ENCODE measurements at regions not wholly inside any gene's neighbourhood (a gene's known extent, or its start where the extent isn't known, plus 50 kb on each side); places are given as distances from the start of the nearest gene placed in this dataset.
"Not testable (repeated sequence)": the region's sequence is repeated elsewhere in the genome, so short reads cannot be mapped to it uniquely, and the experiment has no call there.

DNA sequence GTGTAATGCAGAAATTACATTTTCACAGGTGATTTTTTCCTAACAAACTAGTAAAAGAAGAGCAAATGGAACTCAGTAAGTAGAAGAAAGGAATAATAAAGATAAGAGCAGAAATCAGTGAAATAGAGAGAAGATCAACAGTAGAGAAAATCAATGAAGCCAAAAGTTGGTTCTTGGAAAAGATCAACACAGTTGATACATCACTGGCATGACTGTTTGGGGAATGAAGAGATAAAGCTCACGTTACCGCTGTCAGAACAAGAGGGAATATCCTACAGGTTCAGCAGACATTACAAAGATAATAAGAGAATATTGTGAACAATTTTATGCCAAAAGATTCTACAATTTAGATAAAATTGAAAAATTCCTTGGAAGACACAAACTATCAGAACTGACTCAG is 146.4 kb downstream of the ACTR3B start:
- DNase-seq, result no peak

DNA sequence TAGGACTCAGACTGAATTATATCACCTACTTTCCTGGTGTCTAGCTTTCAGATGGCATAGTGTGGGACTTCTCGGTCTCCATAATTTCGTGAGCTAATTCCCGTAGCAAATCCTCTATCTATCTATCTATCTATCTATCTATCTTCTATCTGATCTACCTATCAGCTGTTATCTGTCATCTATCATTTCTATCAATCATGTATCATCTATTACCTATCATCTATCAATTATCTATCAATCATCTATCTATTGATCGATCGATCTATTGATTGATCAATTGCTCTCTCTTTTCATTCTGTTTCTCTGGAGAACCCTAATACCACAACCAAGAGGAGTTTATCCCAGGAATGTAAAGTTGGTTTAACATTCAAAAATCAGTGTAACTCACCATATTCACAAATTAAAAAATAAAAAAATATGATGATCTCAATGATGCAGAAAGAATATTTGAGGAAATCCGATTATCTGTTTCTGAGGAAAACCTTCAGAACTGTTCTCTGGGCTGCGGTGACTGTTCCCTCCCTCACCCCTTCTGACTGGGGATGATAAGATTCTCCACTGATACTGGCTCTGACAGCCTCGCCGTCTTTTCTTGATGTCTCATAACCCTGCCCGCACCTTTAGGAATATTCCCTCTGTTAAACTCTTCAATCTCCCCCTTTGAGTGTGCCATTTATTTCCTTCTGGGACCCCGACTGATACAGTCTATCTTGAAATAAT is 147.7 kb downstream of the ACTR3B start:
- DNase-seq, result no peak

DNA sequence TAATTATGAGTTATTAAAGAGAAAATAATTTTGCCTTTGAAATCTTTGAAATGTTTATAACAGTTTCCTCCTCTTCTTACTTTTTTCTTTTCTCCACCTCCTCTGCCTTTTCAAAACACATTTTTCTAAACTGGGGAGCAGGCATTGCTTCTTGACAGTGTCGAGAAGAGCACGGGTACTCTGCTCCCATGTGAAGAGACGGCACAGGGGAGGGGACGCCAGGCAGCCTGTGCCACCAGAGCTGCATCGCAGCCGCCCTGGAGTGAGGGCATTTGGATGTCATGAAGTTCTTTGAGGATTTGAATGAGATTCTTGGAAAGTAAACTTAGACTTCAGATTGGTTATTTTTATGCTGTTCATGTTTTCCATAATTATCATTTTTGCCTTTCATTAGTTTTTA is 149.7 kb downstream of the ACTR3B start:
- DNase-seq, result no peak

DNA sequence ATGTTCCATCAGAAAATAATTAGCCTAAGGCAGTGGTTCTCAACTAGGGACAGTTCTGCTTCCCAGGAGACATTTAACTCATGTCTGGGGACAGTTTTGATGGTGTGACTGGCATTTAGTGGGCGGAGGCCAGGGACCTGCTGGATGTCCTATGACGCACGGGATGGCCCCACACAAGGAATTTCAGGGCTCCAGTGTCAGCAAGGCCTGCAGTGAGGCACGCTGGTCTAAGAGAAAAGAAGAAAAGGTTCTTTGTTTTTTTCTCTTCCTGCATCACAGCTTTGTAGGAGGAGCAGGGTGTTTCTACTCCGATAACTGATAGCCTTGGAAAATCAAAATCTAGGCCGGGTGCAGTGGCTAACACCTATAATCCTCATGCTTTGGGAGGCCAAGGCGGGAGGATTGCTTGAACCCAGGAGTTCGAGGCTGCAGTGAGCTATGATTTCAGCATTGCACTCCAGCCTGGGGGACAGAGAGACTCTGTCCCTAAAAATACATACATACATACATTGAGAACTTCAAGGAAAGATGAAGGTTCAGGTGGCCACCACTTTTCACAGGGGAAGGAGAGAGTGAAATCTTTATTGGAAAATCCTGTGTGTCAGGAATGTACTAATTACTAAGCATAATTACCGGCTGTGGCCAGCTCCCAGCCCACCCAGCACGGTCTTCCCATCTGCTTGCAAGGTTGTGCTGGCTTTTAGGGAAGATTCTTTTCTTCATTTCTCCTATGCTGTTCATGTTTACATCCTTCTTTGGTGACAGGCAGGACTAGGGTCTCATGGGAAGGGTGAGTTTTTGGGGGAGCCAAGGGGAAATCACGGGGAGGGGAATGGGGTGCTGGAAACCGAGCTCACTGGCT is 150.4 kb downstream of the ACTR3B start:
- DNase-seq, result no peak

DNA sequence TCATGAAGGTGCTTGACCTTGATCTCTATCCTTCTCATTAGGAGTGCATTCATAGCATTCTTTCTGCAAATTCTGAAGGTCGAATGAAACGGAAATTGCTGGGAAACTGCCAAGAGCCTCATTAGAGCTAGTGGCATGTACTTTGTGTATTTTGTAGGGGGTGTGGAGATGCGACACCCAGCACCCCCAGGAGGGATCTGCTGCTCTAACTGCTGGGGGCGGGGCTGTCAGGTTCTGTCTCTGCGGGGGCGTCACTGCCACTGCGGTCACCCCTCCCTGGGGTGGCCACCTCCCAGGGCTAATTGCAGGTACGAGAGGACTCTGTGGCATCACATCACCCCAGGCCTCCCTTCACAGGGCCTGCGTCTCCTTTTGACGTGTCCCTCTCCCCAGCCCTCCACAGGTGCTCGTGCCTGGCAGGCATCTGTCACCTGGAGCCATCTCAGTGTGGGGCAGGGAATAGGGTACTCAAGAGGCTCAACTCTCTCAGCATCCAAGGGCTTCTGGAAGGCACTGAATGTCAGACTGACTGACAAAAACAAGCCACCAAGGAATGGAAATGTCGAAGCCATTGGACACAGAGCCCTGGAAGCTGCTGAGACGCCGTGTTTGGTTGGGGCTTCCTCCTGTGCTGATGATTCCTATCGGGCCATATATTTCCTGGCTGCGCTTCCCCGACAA is 151.1 kb downstream of the ACTR3B start:
- DNase-seq, result no peak

DNA sequence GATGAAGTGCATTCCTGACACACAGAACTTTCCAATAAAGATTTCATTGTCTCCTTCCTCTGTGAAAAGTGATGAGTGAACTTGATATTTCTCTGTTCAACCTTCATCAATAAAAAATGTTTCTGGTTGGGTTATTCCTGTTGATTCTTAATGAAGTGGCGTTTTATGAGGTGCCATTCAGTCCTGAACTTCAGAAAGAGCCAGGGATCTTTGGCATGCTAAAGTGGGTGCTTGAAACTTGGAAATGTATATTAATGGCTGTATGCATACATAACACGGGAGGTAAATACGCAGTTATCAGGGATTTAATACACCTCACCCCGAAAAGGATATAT is 151.6 kb downstream of the ACTR3B start:
- no peak for DNase-seq

DNA sequence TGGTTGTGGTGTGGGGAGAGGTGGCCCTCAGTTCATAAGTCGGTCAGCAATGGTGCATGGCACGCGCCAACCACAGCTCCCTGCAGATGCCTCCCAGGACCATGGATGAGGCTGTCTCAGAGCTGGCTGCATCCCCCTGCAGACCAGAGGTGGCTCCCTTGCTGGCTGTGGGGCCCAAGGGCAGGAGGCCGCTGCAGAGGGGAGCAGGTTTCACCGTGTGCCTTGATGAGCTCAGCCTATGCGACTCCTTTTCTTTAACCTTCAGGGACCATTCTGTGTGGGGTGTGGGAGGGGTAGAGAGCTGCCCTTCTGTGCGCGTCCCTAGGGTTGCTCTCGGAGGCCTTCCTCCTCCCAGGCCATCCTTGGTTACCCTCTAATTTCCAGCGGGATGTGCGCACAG is 152.4 kb downstream of the ACTR3B start:
- DNase-seq, result no peak

DNA sequence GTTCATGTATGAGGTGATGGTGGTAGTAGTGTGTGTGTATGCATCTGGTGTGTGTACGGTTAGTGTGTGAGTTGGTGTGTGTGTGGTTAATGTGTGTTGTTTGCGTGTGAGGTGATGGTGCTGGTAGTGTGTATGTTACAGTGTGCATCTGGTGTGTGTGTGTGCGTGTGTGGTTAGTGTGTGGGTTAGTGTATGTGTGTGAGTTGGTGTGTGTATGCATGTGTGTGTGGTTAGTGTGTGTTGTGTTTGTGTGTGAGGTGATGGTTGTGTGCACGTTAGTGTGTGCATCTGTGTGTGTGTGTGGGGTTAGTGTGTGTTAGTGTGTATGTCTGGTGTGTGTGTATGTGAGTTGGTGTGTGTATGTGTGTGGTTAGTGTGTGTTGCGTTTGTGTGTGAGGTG is 153.0 kb downstream of the ACTR3B start:
- no peak for DNase-seq

DNA sequence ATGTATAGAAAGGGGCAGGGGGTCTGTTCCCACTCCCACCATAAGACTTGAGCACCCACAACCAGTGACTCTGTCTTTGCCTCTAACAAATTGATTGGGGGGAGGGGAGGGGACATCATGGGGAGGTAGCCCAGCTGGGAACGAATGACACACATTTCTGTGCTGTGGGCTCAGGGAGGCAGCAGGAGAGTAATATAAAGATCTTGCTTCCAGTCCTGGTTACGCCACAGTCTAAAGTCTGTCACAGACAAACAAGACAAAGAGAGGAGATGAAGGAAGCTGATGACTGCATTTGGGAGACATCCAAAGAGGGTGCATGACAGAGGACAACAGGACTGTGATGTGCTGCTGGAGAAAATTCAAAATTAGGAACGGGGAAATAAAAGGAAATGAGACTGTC is 153.9 kb downstream of the ACTR3B start:
- DNase-seq, result no peak

DNA sequence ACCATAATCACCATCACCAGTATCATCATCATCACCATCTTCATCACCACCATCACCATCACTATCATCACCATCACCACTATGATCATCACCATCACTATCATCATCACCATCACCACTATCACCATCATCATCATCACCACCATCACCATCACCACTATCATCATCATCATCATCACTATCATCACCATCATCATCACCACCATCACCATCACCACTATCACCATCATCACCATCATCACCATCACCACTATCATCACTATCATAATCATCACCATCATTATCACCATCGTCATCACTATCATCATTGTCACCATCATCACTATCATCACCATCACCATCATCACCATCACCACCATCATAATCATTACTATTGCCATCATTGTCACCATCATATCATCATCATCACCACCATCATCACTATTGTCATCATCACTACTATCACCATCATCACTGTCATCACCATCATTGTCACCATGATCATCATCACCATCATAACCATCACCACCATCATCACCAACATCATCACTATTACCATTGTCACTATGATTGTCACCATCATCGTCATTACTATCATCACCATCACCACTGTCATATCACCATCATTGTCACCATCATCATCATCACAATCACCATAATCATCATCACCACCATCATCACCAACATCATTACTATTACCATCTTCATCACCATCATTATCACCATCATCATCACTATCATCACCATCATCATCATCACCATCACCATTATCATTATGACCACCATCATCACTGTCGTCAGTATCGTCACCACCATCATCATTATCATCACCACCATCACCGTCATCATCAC is 154.7 kb downstream of the ACTR3B start:
- DNase-seq, result no peak

DNA sequence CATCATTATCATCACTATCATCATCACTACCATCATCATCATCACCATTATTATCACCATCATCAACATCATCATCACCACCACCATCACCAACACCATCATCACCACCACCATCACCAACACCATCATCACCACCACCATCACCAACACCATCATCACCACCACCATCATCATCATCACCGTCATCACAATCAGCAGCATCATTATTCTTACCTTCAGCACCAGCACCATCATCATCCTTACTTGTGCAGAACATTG is 155.2 kb downstream of the ACTR3B start:
- DNase-seq, result not testable (repeated sequence)

DNA sequence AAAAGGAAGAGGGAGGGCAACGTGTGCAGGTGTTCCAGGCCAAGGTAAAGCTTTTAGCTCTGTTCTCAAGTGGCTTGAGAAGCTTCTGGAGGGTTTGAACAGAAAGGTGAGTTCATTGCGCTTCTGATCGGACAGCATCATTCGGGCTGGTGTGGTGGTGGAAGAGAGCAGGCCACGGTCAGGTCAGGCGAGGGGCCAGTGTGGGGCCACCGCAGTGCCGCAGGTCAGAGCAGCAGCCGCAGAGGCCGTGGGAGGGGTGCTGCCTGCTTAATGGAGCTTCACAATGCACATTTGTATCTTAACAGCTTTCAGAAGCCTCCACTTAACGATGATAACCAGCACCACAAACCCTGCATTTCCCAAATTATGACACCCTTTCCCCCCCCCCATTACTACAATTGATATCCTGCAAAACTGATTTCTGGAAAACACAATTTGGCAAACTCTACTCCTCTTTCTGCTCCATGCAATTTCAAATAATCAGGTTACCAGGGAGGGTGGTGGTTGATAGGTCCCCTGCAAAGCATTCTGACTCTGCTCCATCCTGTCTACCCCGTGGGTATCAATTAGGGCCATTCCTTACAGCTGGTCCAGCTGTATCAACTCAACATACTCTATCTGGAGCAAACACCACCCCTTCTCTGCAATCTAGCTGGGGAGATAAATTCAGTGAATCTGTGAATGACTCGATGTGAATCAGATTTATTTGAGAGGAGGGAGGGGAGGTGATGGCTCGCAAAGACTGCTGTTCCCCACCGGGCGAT is 162.9 kb downstream of the ACTR3B start:
- no peak for DNase-seq

DNA sequence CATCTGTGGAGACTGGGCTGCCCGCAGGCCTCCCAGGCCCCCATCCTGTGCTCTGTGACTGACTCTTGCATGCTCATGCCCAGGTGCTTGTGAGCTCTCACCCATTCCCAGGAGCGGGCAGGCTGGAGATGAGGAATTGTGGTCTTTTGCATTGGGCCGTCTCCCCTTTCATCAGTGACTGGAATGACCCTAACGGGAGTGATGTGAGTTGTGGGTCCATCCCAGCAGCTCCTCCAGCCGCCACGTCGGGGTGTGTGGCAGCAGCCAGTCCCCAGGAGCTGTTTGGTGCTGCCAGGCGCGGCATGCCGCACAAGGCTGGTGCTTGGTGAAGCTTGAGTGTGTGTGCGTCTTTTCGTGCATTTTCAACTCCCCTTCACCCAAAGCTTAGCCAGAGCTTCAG is 164.2 kb downstream of the ACTR3B start:
- DNase-seq, result no peak

DNA sequence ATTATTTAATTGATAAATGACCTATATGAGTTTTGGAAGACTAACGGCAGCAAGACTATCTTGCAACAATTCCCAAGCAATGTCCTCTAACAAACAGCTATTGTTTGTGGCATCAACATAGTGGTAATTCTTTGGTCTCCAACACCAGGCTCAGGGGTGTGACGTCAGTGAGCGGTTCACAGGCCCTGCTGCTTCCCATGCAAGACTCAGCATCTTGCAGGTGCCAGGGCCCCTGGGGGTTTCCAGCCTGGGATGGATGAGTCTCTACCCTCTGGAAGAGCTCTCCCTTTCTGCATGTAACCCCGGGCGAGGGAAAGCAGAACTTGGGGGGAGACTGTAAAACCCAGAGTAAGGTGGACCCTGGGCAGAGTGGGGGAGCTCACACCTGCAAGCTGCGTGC is 164.7 kb downstream of the ACTR3B start:
- DNase-seq, result no peak

DNA sequence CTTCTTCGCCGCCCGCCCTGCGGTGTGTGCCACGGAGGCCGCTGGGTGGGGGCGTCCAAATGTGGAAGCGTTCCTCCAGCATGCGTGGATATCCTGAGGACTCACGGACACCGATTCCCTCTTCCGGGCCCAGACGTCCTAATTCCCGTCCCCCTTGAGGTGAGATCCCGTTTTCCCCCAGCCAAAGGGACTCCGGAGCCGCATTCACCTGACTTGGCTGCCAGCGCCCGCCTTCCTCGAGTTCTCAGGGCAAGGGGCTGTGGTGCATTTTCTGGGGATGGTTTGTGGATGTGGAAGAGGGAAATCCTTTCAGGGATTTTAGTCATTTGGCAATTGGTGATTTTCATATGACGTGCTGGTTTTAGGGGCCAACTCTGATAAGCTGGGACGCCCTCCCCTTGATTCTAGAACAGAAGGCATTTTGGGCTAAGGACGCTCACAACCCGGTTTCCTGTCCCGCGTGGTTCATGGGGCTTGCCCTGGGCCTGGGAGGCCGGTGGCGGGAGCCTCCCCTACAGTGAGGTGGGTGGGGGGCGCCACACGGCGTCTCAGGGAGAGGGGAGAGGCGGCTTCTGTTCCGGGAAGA is 165.4 kb downstream of the ACTR3B start:
- no peak for DNase-seq

DNA sequence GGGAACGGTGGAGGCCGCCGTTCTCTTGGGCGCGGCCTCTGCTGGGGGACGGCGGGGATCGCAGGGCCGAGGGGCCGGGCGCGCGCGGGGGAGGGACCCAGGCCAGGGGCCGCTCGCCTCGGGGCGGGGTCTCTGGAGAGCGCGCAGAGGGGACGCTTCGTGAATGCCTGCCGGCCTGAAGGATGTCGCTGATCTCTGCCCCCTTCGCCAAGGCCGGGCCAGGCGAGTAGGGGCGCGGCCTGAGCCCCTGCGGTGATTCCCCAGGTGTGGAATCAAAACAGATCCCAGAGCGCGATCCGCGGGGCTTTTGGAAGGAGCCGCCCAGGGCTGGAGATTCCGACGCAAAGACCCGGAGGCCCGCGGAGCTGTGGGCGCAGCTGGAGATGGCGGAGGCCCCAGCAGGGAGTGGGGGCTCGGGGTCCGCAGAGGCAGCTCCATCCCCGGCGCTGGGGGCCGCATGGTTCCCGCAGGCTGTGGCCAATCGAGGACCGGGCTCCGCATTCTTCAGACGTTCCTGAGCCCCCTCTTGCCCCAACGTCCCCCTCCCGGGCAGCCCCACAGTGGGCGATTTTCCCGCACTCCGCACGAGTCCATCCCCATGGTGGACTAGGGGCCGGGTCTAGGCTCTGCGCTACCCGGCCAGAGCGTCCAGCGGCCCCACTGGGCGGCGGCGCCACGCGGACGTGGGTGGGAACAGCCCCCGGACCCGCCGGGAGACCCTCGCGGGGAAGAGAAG is 166.0 kb downstream of the ACTR3B start:
- DNase-seq, result no peak

DNA sequence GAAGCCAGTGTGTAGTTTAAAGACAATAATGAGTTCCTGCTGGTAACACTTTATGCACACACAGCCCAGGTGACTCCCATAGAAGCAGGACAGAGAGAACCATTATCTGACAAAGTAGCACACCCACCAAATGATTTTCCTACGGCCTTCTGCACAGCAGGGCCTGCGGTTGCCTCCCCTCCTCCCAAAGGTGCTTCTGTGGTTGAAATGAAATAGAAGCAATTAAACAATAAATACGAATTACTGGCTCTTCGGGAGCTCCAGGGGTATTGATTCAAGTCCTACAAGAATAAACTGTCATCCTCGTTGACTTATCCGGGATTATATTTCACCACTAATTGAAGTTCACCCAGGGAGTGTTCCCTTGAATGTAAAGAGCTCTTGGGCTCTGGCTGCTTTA is 172.1 kb downstream of the ACTR3B start:
- peak; percentile 55 for DNase-seq

DNA sequence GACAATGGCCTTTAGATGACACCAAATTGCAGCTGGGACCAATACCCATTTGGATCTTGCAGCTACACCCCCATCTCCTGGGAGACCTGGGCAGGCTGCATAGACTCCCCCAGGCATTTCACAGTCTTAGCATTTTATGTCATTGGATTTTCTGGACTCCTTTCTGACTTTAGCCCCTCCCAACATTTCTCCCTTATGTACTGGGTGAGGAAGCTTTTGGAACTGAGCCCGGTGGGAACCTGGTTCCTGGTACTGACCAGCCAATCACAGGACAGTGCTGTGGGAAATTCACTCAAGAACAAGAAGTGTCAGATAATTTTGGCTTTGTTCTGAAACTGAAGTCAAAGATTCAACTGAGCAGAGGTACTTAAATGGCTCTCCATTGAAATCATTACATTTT is 177.7 kb downstream of the ACTR3B start:
- DNase-seq, result no peak

DNA sequence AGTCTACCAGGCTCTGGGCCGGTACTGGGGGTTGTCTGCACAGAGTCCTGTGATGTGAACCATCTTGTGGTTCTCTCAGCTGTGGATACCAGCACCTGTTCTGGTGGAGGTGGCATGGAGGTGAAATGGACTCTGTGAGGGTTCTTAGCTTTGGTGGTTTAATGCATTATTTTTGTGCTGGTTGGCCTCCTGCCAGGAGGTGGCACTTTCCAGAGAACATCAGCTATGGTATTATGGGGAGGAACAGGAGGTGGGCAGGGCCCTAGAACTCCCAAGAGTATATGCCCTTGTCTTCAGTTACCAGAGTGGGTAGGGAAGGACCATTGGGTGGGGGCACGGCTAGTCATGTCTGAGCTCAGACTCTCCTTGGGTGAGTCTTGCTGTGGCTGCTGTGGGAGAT is 187.1 kb downstream of the ACTR3B start:
- DNase-seq, result not testable (repeated sequence)

DNA sequence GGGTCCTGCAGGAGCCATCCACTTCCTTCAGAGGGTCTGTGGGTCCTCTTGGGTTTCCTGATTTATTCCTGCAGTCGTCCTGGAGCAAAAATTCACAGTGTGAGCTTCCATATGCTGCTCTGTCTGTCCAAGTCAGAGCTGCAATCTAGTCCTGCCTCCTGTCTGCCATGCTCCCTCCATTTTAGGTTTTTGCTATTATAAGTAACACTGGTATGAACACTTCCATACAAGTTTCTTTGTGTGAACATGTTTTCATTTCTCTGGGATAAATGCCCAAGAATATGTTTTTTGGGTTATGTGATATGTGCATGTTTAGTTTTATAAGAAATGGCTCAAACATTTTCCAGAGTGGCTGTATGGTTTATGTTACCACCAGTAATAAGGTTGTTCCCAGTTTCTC is 188.1 kb downstream of the ACTR3B start:
- DNase-seq, result no peak

DNA sequence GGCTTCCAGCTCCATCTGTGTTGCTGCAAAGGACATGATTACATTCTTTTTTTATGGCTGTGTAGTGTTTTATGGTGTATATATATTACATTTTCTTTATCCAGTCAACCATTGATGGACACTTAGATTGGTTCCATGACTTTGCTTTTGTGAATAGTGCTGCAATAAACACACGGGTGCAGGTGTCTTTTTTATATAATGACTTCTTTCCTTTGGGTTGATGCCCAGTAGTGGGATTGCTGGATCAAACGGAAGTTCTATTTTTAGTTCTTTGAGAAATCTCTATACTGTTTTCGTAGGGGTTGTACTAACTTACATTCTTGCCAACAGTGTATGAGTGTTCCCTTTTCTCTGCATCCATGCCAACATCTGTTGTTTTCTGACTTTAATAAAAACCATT is 189.7 kb downstream of the ACTR3B start:
- DNase-seq, result no peak

DNA sequence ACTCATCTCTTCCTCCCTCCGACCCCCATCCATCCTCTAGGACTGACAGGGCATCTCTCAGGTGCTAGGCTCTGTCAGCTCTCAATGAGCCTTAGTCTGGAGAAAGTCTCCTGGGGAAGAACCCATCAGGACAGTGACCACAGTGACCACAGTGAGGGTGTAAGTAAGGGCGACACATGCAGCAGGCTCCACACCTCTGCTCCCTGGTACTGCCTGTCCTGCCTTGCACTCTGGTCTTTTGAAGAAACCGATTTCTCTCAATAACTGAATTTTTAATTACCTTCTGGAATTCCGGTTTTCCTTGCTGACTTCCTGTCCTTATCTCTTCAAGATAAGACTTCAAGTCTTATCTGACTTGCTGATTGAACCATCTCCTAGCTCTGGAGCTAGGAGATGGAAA is 190.2 kb downstream of the ACTR3B start:
- DNase-seq, result no peak
